T-helper 17 cell (primary cell): ENCODE measurements at regions not wholly inside any gene's neighbourhood (a gene's known extent, or its start where the extent isn't known, plus 50 kb on each side); places are given as distances from the start of the nearest gene placed in this dataset.

ENCODE experiments used
- ATAC-seq: fragments of 150-1000 bp; cut with Tn5 transposase; 2 replicates; pipeline ENCODE4 v1.10.0; 2021; ENCODE audit warnings: mild to moderate bottlenecking, moderate library complexity
- DNase-seq, 3 donors: peaks; one replicate each; pipeline versions ENCODE4 v3.0.0 to v3.0.0-alpha.2; 2020 to 2021
- H3K9me3 ChIP-seq: one replicate; pipeline ENCODE4 v1.7.0; 2013; ENCODE audit warnings: low read length, mild to moderate bottlenecking; ENCODE audit not compliant: control insufficient read depth, poor library complexity, severe bottlenecking
- H3K27ac Mint-ChIP-seq: one replicate; pipeline ENCODE4 v1.8.0; 2022; ENCODE audit warnings: mild to moderate bottlenecking, moderate library complexity, mixed read lengths
- H3K27me3 Mint-ChIP-seq: one replicate; pipeline ENCODE4 v1.8.0; 2022; ENCODE audit warnings: mixed read lengths
- H3K36me3 Mint-ChIP-seq: one replicate; pipeline ENCODE4 v1.8.0; 2022; ENCODE audit warnings: low read depth, mixed read lengths
- H3K4me1 Mint-ChIP-seq: one replicate; pipeline ENCODE4 v1.8.0; 2022; ENCODE audit warnings: mild to moderate bottlenecking, mixed read lengths
- H3K4me3 Mint-ChIP-seq: one replicate; pipeline ENCODE4 v1.8.0; 2022; ENCODE audit warnings: mild to moderate bottlenecking, moderate library complexity, mixed read lengths

DNA sequence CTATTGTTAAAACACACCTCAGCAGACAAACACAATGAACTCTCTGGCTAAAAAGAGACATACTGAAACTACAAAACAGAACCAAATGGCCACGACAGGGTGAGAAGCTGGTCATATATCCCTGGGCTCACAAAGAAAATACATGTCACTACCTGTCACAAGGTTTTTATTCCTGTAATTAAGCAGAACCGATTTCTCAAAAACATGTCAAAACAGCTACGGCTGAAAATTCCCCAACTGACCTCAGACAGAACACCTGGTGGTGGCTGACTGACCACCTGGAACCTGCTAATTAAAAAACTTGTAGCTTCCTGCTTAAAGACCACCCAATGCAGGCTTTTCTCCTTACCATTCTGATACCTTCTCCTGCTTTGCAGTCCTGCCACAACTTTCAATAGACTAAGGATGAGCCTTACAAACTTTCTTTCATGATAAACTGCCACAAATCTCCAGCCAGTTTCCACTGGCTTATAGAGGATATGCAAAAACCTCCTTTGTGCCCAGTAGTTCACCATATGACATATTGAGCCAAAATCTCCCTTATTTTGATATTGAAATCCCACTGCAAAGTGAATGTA, 571.9 kb downstream of the SPOCK3 start:
- Mint-ChIP-seq H3K4me3 (no peak overlapping the region), H3K27me3 (no peaks in the 10 kb centered on the region), H3K36me3 (no peaks in the 10 kb centered on the region), H3K27ac (no peak overlapping the region), H3K4me1 (no peaks in the 10 kb centered on the region)
- no peak for ATAC-seq
- DNase-seq = no peak
- H3K9me3 ChIP-seq = no peaks in the 10 kb centered on the region

DNA sequence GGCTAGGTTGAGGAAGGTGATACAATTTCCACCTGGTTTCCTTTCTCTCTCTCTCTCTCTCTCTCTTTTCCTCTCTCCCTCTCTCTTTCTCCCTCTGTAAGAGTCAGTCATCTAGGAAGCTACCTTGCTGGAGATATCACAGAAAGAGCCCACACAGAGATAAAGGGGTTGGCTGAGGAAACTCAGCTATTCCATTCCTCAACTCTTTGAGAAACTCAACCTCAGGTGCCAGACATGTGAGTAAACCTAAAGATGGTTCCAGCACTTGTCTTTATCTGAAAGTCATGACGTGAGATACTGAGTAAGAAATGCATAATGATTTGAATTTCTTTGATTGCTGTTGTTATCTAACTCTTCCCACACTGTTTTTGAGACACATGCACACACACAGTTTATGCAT, 564.0 kb downstream of the SPOCK3 start:
- ATAC-seq (no peak), DNase-seq (no peak)
- Mint-ChIP-seq H3K27me3 (no peaks in the 10 kb centered on the region), H3K27ac (no peak overlapping the region), H3K4me3 (no peak overlapping the region), H3K4me1 (no peaks in the 10 kb centered on the region), H3K36me3 (no peaks in the 10 kb centered on the region)
- H3K9me3 ChIP-seq = no peaks in the 10 kb centered on the region

DNA sequence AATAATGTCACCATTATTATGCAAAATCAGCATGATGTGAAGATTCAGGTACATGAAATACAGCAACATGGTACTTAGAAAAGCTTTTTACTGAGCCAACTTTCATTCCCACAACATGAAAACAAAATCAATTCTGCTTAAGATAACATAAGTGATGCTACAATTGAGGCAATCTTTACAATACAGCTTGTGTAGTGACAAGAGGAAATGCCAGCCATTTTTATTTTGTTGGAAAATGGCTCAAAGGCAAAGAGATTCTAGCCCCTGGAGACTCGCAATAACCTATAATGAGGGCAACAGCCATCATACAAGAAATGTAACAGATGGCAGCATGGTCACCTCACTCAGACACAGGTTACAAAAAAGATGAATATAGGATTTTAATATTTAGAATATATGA, 560.4 kb downstream of the SPOCK3 start:
- no peak for ATAC-seq
- Mint-ChIP-seq H3K4me1 (no peaks in the 10 kb centered on the region), H3K4me3 (no peak overlapping the region), H3K36me3 (no peaks in the 10 kb centered on the region), H3K27ac (no peak overlapping the region), H3K27me3 (no peaks in the 10 kb centered on the region)
- no peaks in the 10 kb centered on the region for H3K9me3 ChIP-seq
- DNase-seq = no peak

DNA sequence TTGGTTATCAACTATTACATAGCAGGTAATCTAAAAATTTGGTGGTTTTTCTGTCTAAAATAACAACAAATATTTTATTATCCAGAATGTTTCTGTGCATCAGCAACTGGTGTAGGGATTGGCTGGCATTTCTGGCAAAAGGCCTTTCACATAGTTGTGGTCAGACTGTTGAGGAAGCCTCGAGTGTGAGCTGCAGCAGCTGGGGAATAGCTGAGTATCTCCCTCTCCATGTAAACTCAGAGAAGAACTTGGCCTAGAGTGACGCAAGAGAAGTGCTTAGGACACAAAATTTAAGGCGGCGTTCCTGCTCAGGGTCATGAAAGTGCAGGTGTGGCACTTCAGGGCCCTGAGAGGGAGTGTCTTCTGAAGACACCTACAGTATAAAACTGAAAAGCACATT, 558.9 kb downstream of the SPOCK3 start:
- no peaks in the 10 kb centered on the region for H3K9me3 ChIP-seq
- Mint-ChIP-seq H3K27ac (no peak overlapping the region), H3K36me3 (no peaks in the 10 kb centered on the region), H3K27me3 (no peaks in the 10 kb centered on the region), H3K4me1 (no peaks in the 10 kb centered on the region), H3K4me3 (no peak overlapping the region)
- ATAC-seq = no peak
- no peak for DNase-seq

DNA sequence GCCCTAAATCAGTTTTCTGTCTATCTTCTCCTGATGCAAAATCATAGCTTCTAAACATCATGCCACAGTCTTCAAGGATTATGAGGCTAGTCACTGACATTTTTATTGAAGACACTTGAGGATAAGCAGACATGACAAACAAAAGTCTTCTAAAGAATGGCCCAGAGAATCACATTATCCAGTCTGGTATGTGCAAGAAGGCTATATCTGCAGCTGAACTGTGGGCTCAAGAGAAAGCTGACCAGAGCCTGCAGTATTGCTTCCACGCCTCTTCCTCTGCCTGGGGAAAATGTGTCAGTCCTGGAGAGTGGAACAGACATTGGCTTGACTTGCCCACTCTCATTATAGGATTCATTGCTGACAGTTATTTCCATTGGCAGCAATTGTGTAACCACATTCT, 553.5 kb downstream of the SPOCK3 start:
- ATAC-seq (no peak), DNase-seq (no peak)
- no peak overlapping the region for H3K27ac Mint-ChIP-seq

DNA sequence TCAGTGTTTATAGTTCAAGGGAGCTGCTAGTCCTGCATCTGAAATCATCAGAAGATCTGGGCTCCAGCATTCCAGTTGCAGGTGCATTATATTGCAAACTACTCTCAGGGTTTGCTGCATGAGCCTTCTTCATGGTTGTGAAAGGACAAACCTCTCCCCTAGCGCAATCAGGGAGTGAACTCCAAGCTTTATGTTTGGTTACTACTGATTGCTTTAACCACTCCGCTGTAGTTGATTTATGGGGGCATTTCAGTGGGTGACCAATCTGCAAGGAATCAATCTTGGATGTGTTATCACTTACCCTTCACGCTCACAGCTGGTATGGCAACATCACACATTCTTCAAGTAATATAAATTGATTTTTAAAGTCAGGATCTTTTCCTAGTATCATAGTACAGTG, 552.1 kb downstream of the SPOCK3 start:
- Mint-ChIP-seq H3K4me1 (no peaks in the 10 kb centered on the region), H3K27me3 (no peaks in the 10 kb centered on the region), H3K27ac (no peak overlapping the region), H3K4me3 (no peak overlapping the region), H3K36me3 (no peaks in the 10 kb centered on the region)
- DNase-seq (no peak), ATAC-seq (no peak)
- H3K9me3 ChIP-seq = no peaks in the 10 kb centered on the region

More for the DNA sequence above, 553.5 kb downstream of the SPOCK3 start:
- H3K4me3 Mint-ChIP-seq = no peak overlapping the region
- H3K4me1 Mint-ChIP-seq = no peaks in the 10 kb centered on the region
- H3K9me3 ChIP-seq = no peaks in the 10 kb centered on the region
- H3K36me3 Mint-ChIP-seq = no peaks in the 10 kb centered on the region
- H3K27me3 Mint-ChIP-seq = no peaks in the 10 kb centered on the region
